OCI-LY7 (cell line): ENCODE measurements at regions not wholly inside any gene's neighbourhood (a gene's known extent, or its start where the extent isn't known, plus 50 kb on each side); places are given as distances from the start of the nearest gene placed in this dataset.

Experiments used
- BruUV-seq: library from RNA; stranded (reverse); fragments of 400-500 nt; replicated peaks from 2 replicates; lab custom pipeline; 2021; lab: Mats Ljungman, UMichigan
- CTCF ChIA-PET: fragments of 300-600 bp; sonication (Branson Sonifier 250); formaldehyde crosslinking; loops from one replicate; lab custom pipeline; 2022; ENCODE audit warnings: antibody characterized with exemption; ENCODE audit not compliant: unreplicated experiment; lab: Charles Lee
- POLR2A ChIA-PET: fragments of 300-600 bp; sonication (Branson Sonifier 250); formaldehyde crosslinking; loops from one replicate; lab custom pipeline; 2022; ENCODE audit warnings: antibody characterized with exemption; lab: Charles Lee
- DNase-seq: peaks from one replicate; pipeline ENCODE4 v3.0.0-alpha.2; 2015; ENCODE audit warnings: low spot score
- H2AFZ ChIP-seq: fragments of 200-600 bp; sonication (generic), shearing (Covaris generic); 2 replicates; pipeline ENCODE4 v1.6.1; 2014; ENCODE audit warnings: mild to moderate bottlenecking, antibody characterized with exemption, low read length, moderate library complexity
- H3K27ac ChIP-seq: fragments of 200-600 bp; sonication (generic); 2 replicates; pipeline ENCODE4 v1.5.1; 2014; ENCODE audit warnings: mixed run types, low read depth, mild to moderate bottlenecking, moderate library complexity, low read length, inconsistent platforms; ENCODE audit not compliant: poor library complexity, severe bottlenecking
- H3K36me3 ChIP-seq: fragments of 200-600 bp; sonication (generic); 2 replicates; pipeline ENCODE4 v1.6.1; 2014; ENCODE audit warnings: mild to moderate bottlenecking, antibody characterized with exemption, low read length, moderate library complexity, mixed read lengths; ENCODE audit not compliant: insufficient read depth
- H3K4me1 ChIP-seq: fragments of 200-600 bp; sonication (generic); 2 replicates; pipeline ENCODE4 v1.5.1; 2014; ENCODE audit warnings: mild to moderate bottlenecking, low read length; ENCODE audit not compliant: insufficient read depth, poor library complexity, severe bottlenecking
- H3K4me2 ChIP-seq: fragments of 200-600 bp; sonication (generic); 2 replicates; pipeline ENCODE4 v1.6.1; 2014; ENCODE audit warnings: mild to moderate bottlenecking, low read length
- H3K4me3 ChIP-seq: fragments of 200-600 bp; sonication (generic); 2 replicates; pipeline ENCODE4 v1.5.1; 2014; ENCODE audit warnings: mild to moderate bottlenecking, low read depth, low read length; ENCODE audit not compliant: poor library complexity, severe bottlenecking
- H3K79me2 ChIP-seq: fragments of 200-600 bp; sonication (generic); 2 replicates; pipeline ENCODE4 v1.6.1; 2016; ENCODE audit warnings: low read depth, mild to moderate bottlenecking, low read length, moderate library complexity, mixed read lengths; ENCODE audit not compliant: insufficient read depth
- H3K9me2 ChIP-seq: fragments of 200-600 bp; sonication (generic); 2 replicates; pipeline ENCODE4 v1.6.1; 2016; ENCODE audit warnings: mild to moderate bottlenecking, low read length, mixed read lengths; ENCODE audit not compliant: insufficient read depth
- H3K9me3 ChIP-seq: fragments of 200-600 bp; sonication (generic); 2 replicates; pipeline ENCODE4 v1.6.1; 2014; ENCODE audit warnings: mild to moderate bottlenecking, mixed run types, low read length, mixed read lengths
- H4K20me1 ChIP-seq: fragments of 200-600 bp; sonication (generic); 2 replicates; pipeline ENCODE4 v1.6.1; 2014; ENCODE audit warnings: mild to moderate bottlenecking, antibody characterized with exemption, low read length, moderate library complexity, mixed read lengths; ENCODE audit not compliant: insufficient read depth
- CTCF ChIP-seq: fragments of 200-600 bp; sonication (generic); conservative IDR thresholded peaks from 2 replicates; pipeline ENCODE4 v1.5.1; 2014; ENCODE audit warnings: mild to moderate bottlenecking, antibody characterized with exemption, low read length, moderate library complexity, mixed read lengths
- EZH2phosphoT487 ChIP-seq: fragments of 200-600 bp; sonication (generic); IDR thresholded peaks from 2 replicates; pipeline ENCODE4 v1.6.1; 2018; ENCODE audit warnings: low read depth, borderline replicate concordance, mild to moderate bottlenecking, mixed run types, antibody characterized with exemption, low read length, moderate library complexity, mixed read lengths
- intact Hi-C: fragments of 100-400 bp; cut with micrococcal nuclease; formaldehyde crosslinking; loops from one replicate; pipeline ENCODE4 v1.10.0; 2022; ENCODE audit not compliant: unreplicated experiment

DNA sequence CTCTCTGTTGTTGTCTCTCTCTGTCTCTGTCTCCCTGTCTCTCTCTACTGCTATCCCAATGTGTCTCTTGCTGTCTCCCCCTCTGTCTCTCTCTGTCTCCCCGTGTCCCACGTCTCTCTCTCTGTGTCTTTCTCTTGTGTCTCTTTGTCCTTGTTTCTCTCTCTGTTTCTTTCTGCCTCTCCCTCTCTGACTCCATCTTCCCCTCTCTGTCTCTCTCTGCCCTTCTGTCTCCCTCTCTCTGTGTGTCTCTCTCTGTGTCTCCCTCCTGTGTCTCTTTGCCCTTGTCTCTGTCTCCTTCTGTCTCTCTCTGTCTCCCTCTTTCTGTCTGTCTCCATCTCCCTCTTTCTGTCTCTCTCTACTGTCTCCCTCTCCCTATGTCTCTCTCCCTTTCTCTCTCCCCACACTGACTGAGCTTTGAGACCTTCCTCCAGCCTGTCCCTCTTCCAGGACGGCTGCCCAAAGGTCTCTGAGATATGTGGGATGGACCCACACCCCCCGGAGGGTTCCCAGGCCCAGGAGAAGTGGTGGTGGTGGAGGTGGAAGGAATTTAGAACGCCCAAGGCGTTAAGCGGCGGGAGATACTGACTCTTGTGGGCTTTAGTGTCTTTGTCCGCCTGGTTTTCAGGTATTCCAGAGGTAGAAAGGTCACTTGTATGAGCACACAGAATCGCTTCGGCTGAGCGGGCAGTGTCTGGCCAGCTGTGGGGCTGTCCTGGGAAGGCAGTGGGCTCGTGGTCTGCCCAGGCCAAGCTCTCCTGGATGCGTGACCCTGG is 65.5 kb upstream of the CCND1 start:
- Histone ChIP-seq H3K36me3 (no peaks in the 10 kb centered on the region), H3K27ac (no peak overlapping the region), H3K79me2 (no peaks in the 10 kb centered on the region), H3K9me2 (no peaks in the 10 kb centered on the region), H3K4me3 (no peak overlapping the region), H3K4me1 (no peaks in the 10 kb centered on the region), H3K4me2 (no peak overlapping the region), H2AFZ (no peak overlapping the region), H3K9me3 (no peaks in the 10 kb centered on the region), H4K20me1 (no peaks in the 10 kb centered on the region)
- BruUV-seq, result no TSS peak
- ChIA-PET POLR2A (no interaction called here), CTCF (no interaction called here)
- TF ChIP-seq EZH2phosphoT487 (no peak), CTCF (no peak)
- intact Hi-C loops, result no loop called here
- no peak for DNase-seq

- no peaks in the 10 kb centered on the region for H4K20me1 ChIP-seq
- ChIA-PET CTCF (no interaction called here), POLR2A (no interaction called here)
- intact Hi-C loops, result no loop called here
- TF ChIP-seq CTCF (no peak), EZH2phosphoT487 (no peak)
- no peak for DNase-seq
- H2AFZ ChIP-seq, result no peak overlapping the region
- H3K9me3 ChIP-seq, result no peaks in the 10 kb centered on the region
- H3K79me2 ChIP-seq, result no peaks in the 10 kb centered on the region
- no peaks in the 10 kb centered on the region for H3K4me1 ChIP-seq
- no peak overlapping the region for H3K27ac ChIP-seq
- H3K9me2 ChIP-seq, result no peaks in the 10 kb centered on the region
- no peak overlapping the region for H3K4me2 ChIP-seq
- no TSS peak for BruUV-seq
- no peaks in the 10 kb centered on the region for H3K36me3 ChIP-seq
- H3K4me3 ChIP-seq, result no peak overlapping the region
Observed at GRCh38 chr11:69576069-69576782, 64.7 kb upstream of the CCND1 start.

DNA sequence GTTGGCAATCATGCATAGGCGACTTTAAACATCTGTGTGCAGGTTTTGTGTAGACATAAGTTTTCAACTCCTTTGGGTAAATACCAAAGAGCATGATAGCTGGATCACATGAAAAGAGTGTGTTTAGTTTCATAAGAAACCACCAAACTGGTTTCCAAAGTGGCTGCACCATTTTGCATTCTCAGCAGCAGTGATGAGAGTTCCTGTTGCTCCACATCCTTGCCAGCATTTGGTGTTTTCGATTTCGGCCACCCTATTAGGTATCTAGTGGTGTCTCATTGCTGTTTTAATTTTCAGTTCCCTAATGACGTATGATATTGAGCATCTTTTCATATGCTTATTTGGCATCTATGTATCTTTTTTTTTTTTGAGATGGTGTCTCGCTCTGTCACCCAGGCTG is 62.8 kb upstream of the CCND1 start:
- Histone ChIP-seq H3K79me2 (no peaks in the 10 kb centered on the region), H3K4me2 (no peak overlapping the region), H4K20me1 (no peaks in the 10 kb centered on the region), H3K4me1 (no peaks in the 10 kb centered on the region), H3K9me3 (no peaks in the 10 kb centered on the region), H3K9me2 (no peaks in the 10 kb centered on the region), H3K4me3 (no peak overlapping the region), H2AFZ (no peak overlapping the region), H3K36me3 (no peaks in the 10 kb centered on the region), H3K27ac (no peak overlapping the region)
- DNase-seq, result no peak
- no TSS peak for BruUV-seq
- TF ChIP-seq EZH2phosphoT487 (no peak), CTCF (no peak)
- ChIA-PET POLR2A (no interaction called here), CTCF (no interaction called here)
- intact Hi-C loops, result no loop called here
